ENCODE measurements at regions not wholly inside any gene's neighbourhood (a gene's known extent, or its start where the extent isn't known, plus 50 kb on each side); places are given as distances from the start of the nearest gene placed in this dataset.

GRCh38 chr6:163663575-163663974 lies 249.1 kb downstream of the QKI start:
- TF ChIP-seq EZH2phosphoT487 (IDR thresholded peaks at IDR 0.05; ENCODE audit: low read depth), result no peak
- TF ChIP-seq, protein P1, sequence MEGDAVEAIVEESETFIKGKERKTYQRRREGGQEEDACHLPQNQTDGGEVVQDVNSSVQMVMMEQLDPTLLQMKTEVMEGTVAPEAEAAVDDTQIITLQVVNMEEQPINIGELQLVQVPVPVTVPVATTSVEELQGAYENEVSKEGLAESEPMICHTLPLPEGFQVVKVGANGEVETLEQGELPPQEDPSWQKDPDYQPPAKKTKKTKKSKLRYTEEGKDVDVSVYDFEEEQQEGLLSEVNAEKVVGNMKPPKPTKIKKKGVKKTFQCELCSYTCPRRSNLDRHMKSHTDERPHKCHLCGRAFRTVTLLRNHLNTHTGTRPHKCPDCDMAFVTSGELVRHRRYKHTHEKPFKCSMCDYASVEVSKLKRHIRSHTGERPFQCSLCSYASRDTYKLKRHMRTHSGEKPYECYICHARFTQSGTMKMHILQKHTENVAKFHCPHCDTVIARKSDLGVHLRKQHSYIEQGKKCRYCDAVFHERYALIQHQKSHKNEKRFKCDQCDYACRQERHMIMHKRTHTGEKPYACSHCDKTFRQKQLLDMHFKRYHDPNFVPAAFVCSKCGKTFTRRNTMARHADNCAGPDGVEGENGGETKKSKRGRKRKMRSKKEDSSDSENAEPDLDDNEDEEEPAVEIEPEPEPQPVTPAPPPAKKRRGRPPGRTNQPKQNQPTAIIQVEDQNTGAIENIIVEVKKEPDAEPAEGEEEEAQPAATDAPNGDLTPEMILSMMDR (IDR thresholded peaks at IDR 0.05; ENCODE audit: low read depth, low read length), result no peak
